Skeletal muscle tissue (tissue), 3 donors: ENCODE measurements at regions not wholly inside any gene's neighbourhood (a gene's known extent, or its start where the extent isn't known, plus 50 kb on each side); places are given as distances from the start of the nearest gene placed in this dataset.
"Not testable (repeated sequence)": the region's sequence is repeated elsewhere in the genome, so short reads cannot be mapped to it uniquely, and the experiment has no call there.

Experiments used
- H3K27ac ChIP-seq: one replicate; pipeline ENCODE4 v1.7.0; 2013; ENCODE audit warnings: mild to moderate bottlenecking, low read depth, low read length, inconsistent platforms
- H3K27me3 ChIP-seq, 3 donors: one replicate each; pipeline ENCODE4 v1.7.0; 2013; ENCODE audit warnings: low read length in 3 of 3; ENCODE audit not compliant: control insufficient read depth in 3 of 3, insufficient read depth in 3 of 3
- H3K36me3 ChIP-seq, 3 donors: one replicate each; pipeline ENCODE4 v1.7.0; 2013; ENCODE audit warnings: low read length in 3 of 3; ENCODE audit not compliant: control insufficient read depth in 3 of 3, insufficient read depth in 3 of 3
- H3K4me1 ChIP-seq, 3 donors: one replicate each; pipeline ENCODE4 v1.7.0; 2013; ENCODE audit warnings: low read length in 3 of 3, mild to moderate bottlenecking in 3 of 3; ENCODE audit not compliant: control insufficient read depth in 3 of 3, insufficient read depth in 3 of 3
- H3K4me3 ChIP-seq, 3 donors: one replicate each; pipeline ENCODE4 v1.7.0; 2013; ENCODE audit warnings: low read length in 3 of 3
- H3K9ac ChIP-seq, 3 donors: one replicate each; pipeline ENCODE4 v1.7.0; 2013; ENCODE audit warnings: low read length in 3 of 3, mild to moderate bottlenecking in 3 of 3, moderate library complexity in 2 of 3, low read depth in 1 of 3
- H3K9me3 ChIP-seq, 3 donors: one replicate each; pipeline ENCODE4 v1.7.0; 2013; ENCODE audit warnings: low read length in 3 of 3; ENCODE audit not compliant: control insufficient read depth in 3 of 3
- donor health status: Osteomylitis.

- H3K4me3 ChIP-seq, H3K9ac ChIP-seq, H3K27me3 ChIP-seq, H3K36me3 ChIP-seq, H3K27ac ChIP-seq, H3K9me3 ChIP-seq: not testable (repeated sequence)
- peaks cover 3 to 16% (median 11%) of the 10 kb centered on the region in 3 donors for H3K4me1 ChIP-seq
Observed at GRCh38 chr3:124066543-124066942, 74.6 kb upstream of the ROPN1 start.

DNA sequence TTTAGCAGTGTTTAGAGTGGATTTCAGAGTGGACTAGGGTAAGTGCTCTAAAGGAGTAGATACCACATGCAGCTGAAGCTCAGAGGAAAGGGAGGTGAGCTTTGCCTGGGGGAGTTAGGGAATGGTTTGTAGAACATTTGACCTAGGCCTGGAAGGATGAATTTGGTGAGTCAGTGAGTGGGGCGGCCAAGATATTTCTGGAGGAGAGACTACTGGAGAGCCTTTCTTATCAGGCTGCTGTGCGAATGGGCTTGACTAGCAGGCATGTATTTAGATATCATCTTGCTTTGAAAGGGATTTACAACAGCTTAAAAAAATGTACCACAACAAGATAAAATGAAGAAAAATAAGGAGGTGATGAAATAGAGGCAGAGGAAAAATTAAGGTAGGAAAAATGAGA, 77.8 kb upstream of the ROPN1 start:
- H3K9ac ChIP-seq, H3K27ac ChIP-seq, H3K4me1 ChIP-seq, H3K27me3 ChIP-seq, H3K9me3 ChIP-seq, H3K36me3 ChIP-seq, H3K4me3 ChIP-seq: not testable (repeated sequence)

DNA sequence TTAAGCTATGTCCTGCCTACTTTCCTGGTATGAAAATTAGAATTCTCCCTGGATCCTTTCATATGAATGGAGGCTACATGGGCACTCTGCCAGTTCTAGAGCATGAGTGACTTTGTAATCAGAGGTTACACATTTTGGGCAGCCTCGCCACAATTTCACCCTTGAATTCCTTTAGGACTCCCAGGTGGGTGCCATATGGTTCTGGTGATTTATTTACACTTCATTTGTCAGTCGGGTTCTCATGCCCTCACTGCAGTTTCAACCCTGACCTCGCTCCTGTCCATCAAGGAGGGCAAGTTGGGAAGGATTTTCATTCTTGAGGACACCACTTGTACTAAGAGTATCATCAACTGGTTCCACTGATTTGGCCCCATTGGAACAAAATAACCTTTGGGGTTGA, 83.2 kb upstream of the ROPN1 start:
- H3K27me3 ChIP-seq, H3K9me3 ChIP-seq, H3K9ac ChIP-seq, H3K27ac ChIP-seq, H3K4me3 ChIP-seq, H3K36me3 ChIP-seq: not testable (repeated sequence)
- peaks cover 0 to 17% (median 5%) of the 10 kb centered on the region in 3 donors for H3K4me1 ChIP-seq

DNA sequence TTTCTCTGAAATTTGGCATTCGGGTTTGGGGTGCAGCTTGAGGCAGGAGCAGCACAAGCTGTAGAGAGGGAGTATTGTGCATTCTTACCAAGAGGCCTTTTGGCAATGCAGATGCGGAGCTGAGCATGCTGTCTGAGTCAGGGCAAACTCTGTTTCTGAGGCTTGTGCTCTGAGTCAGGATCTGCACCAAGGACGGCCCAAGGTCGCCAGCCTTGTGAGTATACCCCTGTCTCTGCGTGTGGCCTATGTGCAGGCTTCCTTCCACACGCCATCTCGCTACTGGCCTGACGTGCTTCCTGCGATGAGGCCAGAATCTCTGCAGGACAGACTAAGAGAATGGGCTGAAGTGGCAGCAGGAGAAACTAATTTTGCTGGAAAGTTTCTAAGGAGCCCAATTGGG, 83.8 kb upstream of the ROPN1 start:
- no peaks in the 10 kb centered on the region for H3K36me3 ChIP-seq
- H3K4me3 ChIP-seq = no peak overlapping the region
- H3K27me3 ChIP-seq = no peaks in the 10 kb centered on the region
- H3K9me3 ChIP-seq = no peaks in the 10 kb centered on the region
- no peak overlapping the region for H3K9ac ChIP-seq
- no peak overlapping the region for H3K27ac ChIP-seq
- peaks cover 0 to 20% (median 5%) of the 10 kb centered on the region in 3 donors for H3K4me1 ChIP-seq

DNA sequence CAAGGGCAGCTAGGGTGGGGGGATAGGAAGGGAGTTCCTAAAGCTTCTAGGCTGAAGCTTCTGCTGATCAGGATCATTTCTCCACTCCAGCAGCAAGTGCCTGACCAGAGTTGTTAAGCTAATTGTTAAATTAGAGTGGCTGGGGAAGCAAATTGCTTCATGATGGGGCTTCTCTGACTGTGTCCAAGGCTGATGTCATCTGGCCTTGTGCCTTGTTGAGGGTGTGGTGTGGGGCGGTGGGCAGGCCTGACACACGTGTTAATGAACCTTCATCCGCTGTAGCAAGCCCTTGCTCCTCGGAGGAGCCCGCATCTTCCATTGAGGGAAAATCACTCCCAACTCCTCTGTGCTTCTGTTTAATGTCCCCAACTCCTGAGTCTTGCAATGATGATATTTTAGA, 84.3 kb upstream of the ROPN1 start:
- Histone ChIP-seq H3K9me3 (no peaks in the 10 kb centered on the region), H3K27ac (no peak overlapping the region), H3K4me1 (peaks cover 0 to 20% (median 5%) of the 10 kb centered on the region in 3 donors)

DNA sequence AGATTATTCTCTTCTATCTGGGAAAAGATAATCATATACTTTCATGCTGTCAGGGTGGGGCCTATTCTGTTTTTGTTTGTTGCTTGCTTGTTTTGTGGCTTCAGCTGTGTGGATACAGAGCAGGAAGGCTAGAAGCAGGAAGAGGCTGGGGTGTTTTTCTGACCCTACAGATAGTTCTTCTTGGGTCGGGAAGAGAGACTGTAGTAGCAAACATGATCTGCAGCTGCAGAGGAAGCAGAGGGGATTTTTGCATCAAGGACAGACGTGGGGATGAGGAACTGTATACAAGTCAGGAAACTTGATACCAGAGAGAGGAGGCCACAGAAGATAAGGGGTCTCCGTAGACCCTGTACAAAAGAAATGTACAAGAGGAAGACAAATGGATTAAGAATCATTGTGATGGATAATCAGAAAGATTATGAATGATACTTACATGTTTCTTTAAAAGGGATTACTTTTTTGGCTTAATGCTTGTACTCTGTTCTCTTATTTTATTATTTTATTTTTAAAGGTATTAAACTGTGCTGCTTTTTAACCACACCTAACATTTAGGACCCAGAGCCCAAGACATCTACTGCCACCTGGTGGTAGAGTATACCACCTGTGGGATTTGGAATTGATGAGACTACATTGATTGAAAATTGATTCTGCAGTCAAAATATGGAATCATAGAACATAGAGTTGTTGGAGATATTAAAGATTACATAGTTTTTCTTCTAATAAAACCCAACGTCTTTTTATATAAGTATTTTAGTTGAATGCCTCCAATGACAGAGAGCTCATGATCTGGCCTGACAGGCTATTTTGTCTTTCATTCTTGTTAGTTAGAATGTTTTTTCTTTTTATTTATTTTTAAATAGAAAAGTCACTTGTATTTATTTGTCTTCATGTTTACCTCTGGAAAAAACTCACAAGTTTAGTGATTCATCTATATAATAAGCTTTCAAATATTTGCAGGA, 87.3 kb upstream of the ROPN1 start:
- Histone ChIP-seq H3K4me3 (no peak overlapping the region), H3K27me3 (no peaks in the 10 kb centered on the region), H3K4me1 (peaks cover 5 to 27% (median 12%) of the 10 kb centered on the region in 3 donors), H3K9ac (no peak overlapping the region), H3K27ac (no peak overlapping the region), H3K36me3 (no peaks in the 10 kb centered on the region), H3K9me3 (no peaks in the 10 kb centered on the region)

More for the DNA sequence above, 84.3 kb upstream of the ROPN1 start:
- Histone ChIP-seq H3K9ac (no peak overlapping the region), H3K27me3 (no peaks in the 10 kb centered on the region), H3K36me3 (no peaks in the 10 kb centered on the region), H3K4me3 (no peak overlapping the region)

DNA sequence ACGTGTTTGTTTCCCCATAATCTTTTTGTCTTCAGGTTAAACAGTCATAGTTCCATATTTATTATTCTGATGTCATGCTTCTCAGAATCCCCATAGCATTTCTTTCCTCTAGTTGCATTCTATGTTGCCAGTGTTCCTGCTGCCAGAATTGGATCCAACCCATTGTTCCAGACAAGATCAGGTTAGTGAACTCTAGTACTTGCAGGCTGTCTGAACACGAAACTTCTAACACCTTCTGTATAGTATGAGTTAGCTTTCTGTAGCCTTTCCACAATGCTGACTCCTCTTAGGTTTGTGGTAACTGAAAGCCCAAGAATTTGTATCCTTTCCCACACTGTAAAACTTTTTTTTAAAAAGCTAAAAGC, 88.0 kb upstream of the ROPN1 start:
- Histone ChIP-seq H3K4me3 (no peak overlapping the region), H3K4me1 (peaks cover 7 to 30% (median 16%) of the 10 kb centered on the region in 3 donors)

DNA sequence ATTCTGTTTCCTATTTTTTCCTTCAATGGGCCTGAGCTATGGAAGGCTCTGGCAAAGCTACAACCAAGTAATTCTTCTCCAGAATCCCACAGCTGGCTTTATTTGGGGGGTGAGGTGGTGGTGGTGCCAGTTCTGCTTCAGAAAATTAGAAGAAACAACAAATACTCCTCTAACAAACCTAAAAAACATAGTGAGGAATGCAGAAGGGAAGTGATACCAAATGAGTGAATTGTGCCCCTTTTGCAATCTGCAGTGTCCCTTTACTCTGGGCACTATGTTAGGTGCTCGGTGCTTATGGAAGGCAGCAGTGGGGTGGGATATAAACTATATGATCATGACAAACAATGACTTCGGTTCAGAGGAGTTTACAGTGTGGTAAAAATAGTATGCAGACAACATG, 90.4 kb upstream of the ROPN1 start:
- Histone ChIP-seq H3K27ac (no peak overlapping the region), H3K4me3 (no peak overlapping the region), H3K36me3 (no peaks in the 10 kb centered on the region), H3K27me3 (no peaks in the 10 kb centered on the region), H3K9ac (no peak overlapping the region), H3K4me1 (peaks cover 7 to 22% (median 13%) of the 10 kb centered on the region in 3 donors), H3K9me3 (no peaks in the 10 kb centered on the region)

More for the DNA sequence above, 88.0 kb upstream of the ROPN1 start:
- Histone ChIP-seq H3K9me3 (no peaks in the 10 kb centered on the region), H3K27ac (no peak overlapping the region), H3K27me3 (no peaks in the 10 kb centered on the region), H3K9ac (no peak overlapping the region), H3K36me3 (no peaks in the 10 kb centered on the region)

DNA sequence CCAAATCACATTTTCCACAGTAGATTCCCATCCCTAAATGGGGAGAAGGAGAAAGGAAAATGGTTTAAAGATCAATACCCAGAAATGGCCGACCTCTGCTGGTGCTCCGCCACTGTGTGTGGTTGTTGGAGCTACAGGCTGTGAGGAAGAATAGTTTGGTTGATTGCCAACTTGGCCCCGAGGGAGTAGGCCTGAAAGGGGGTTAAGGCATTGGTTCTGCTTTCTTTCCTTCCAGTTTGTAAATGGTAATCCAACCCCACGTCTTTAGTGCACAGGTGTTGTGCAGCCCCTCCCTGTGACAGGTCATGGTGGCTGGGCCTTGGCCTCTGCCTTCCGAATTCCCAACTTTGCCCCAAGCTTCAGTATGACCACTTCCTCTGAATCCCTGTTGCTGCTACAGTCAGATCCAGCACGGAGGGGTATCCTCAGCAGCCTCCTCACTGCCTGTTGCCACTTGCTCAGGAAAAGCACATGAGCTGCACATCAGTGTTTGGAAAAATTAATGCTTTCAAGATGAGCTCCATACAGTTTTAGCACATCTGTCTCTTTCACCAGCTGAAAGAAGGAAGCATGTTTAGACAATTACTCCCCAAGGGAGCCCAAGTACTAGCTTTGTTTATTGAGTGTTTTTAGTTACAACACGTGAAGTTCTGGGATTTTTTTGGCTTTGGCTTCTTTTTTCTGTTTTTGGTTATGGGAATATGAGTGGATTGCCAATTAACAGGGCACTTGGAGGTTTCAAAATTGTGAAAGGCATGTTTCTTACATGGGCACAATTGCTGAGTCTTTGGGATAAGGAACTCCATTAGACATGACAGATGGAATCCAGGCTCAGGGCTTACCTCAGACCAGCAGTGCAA, 92.3 kb upstream of the ROPN1 start:
- Histone ChIP-seq H3K4me1 (peaks cover 7 to 18% (median 13%) of the 10 kb centered on the region in 3 donors), H3K4me3 (no peak overlapping the region), H3K27ac (peak overlapping the region; percentile 5)

GRCh38 chr3:124088801-124089200, 96.9 kb upstream of the ROPN1 start:
- H3K4me1 ChIP-seq = peaks cover 6 to 11% (median 11%) of the 10 kb centered on the region in 3 donors
- H3K36me3 ChIP-seq = no peaks in the 10 kb centered on the region
- no peak overlapping the region for H3K4me3 ChIP-seq
- no peak overlapping the region for H3K27ac ChIP-seq
- H3K27me3 ChIP-seq = no peaks in the 10 kb centered on the region
- H3K9ac ChIP-seq = no peak overlapping the region
- no peaks in the 10 kb centered on the region for H3K9me3 ChIP-seq

More for the DNA sequence above, 92.3 kb upstream of the ROPN1 start:
- Histone ChIP-seq H3K9me3 (no peaks in the 10 kb centered on the region), H3K27me3 (no peaks in the 10 kb centered on the region), H3K9ac (no peak overlapping the region), H3K36me3 (no peaks in the 10 kb centered on the region)
